ENCODE measurements at regions not wholly inside any gene's neighbourhood (a gene's known extent, or its start where the extent isn't known, plus 50 kb on each side); places are given as distances from the start of the nearest gene placed in this dataset.
"Not testable (repeated sequence)": the region's sequence is repeated elsewhere in the genome, so short reads cannot be mapped to it uniquely, and the experiment has no call there.

DNA sequence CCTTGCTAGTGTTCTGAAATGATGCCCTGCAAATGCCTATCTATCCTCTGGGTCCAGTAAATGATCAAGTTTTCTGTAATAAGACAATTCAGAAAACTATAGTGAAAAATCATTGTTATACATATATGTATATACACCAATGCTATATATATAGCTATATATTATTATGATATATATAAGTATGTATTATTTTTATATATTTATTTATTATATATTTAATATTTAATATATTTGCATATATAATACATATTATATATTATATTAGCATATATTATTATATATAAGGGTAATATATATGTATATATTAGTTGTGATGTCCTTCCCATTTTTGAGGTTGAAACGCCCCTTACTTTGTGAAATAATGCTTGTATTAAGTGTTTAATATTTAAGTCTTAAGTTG, 181.4 kb upstream of the CACNA2D1 start:
- DNase-seq (ENCODE audit: low read depth) = no peak

DNA sequence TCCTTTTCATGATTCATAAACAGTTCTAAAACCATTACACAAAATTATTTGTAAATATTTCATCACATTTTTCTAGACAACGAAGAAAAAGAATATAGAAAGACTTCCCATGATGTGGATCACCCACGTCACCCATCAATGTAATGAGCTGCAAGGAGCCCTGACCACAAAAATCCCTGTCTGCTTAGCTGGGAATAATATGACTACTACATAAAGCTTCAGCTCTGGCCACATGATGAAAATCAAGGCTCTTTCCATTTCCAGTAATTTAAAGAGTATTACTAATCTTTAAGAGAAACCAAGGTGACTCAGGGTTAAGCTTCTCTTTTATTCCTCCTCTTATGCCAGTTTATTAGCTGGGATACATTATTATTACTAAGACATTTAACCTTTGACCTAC, 180.8 kb upstream of the CACNA2D1 start:
- peak; percentile 79 for DNase-seq (ENCODE audit: low read depth)

DNA sequence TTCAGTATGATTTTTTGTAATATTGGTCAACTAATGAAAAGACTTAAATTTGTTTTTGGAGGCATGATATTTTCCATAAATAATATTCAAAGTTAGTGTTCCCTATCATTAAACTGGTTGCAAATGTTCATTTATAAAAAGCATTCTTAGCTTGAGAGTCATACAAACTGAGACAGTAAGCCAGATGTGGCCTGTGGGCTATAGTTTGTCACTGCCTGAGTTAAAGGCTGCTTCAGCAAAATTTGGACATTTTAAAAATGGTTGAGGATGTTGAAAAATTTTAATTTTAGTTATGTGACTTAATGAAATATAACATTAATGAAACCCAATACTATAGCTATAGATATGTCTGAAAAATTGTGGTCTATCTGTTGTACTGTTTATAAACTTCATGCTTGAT, 180.2 kb upstream of the CACNA2D1 start:
- peak; percentile 17 for DNase-seq (ENCODE audit: low read depth)

DNA sequence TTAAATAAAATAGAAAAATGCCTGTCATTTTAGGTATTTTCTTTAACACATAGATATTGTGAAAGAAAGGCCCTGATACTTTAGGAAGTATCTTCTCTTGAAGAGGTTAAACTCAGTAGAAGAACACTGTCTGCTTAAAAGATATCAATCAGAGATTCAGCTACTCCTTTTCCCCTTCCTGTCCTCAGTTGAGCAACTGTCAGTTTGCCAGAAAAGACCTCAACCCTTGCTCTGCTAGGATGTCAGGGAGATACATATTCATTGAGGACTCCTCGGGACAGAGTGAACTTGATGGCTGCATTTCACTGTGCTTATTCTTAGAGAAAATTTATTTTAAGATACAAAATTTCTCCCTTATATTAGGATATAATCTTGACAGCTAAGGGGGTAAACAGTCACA, 173.6 kb upstream of the CACNA2D1 start:
- no peak for DNase-seq (ENCODE audit: low read depth)

DNA sequence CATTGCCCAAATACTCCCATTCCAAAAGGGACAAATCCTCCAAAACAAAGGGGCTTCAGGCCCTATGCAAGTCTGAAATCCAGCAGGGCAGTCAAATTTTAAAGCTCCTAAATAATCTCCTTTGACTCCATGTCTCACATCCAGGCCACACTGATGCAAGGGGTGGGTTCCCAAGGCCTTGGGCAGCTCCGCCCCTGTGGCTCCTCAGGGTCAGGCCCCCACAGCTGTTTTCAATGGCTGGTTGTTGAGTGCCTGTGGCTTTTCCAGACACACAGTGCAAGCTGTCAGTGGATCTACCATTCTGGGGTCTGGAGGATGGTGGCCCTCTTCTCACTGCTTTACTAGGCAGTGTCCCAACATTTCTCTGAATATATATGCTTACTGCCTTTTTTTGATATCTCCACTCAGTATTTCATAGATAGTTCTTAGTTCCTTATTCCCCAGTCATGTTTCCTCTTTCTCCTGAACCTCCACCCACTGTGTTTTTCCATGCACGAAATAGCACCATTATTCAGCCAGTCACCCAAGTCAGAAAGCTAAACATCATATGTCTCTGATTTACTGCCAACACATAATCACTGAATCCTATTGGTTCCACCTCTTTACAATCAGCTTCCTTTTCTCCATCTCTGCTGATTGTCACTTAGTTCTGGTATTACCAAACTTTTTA, 172.6 kb upstream of the CACNA2D1 start:
- no peak for DNase-seq (ENCODE audit: low read depth)

DNA sequence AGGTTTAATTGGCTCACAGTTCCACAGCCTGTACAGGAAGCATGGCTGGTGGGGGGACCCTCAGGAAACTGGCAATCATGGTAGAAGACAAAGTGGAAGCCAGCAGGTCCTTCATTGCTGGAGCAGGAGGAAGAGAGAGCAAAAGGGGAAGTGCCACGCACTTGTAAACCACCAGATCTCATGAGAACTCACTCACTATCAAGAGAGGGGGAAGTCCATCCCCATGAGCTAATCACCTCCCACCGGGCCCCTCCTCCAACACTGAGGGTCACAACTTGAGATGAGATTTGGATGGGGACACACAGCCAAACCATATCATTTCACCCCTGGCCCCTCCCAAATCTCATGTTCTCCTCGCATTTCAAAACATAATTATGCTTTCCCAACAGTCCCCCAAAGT, 171.9 kb upstream of the CACNA2D1 start:
- no peak for DNase-seq (ENCODE audit: low read depth)

DNA sequence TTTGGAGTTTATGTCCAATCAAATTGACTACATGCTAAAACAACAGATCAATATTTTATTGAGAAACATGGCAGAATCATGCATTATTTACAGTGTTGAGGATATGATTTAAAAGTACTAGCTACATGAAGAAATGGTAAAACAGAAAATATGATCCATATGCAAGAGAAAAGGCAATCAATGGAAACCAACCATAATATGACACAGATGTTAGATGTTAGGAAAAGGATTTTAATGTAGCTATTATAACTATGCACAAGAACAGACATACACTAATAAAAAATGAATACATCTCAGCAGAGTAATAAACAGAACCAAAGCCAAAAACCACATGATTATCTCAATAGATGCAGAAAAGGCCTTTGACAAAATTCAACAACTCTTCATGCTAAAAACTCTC, 166.2 kb upstream of the CACNA2D1 start:
- no peak for DNase-seq (ENCODE audit: low read depth)

DNA sequence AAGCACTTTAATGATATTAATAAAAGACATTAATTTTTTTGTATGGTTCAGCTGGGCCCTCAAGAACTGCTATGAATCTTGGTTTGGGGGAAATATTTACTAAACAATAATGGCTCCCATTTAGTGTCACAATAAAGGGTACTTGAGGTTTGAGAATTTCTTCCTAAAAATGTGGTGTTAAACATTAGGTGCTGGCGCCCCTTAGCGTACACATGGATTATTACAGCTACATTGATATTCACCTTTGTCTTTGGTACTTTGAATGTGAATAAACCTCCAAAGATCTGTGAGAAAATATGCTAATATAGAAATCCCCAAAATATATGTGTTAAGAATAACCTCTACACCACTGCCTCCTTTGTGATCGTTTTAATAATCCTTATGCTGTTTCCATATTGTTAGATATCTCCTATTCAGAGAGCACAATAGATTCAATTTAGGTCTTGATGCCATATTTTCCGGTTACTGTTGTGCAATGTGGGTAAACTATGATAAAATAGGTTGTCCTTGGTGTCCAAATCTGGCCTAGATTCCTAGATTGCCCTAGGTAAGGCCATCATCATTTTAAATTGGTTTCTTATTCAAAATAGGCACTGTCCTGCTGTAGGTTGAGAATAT, 161.8 kb upstream of the CACNA2D1 start:
- DNase-seq (ENCODE audit: low read depth) = peak; percentile 23

DNA sequence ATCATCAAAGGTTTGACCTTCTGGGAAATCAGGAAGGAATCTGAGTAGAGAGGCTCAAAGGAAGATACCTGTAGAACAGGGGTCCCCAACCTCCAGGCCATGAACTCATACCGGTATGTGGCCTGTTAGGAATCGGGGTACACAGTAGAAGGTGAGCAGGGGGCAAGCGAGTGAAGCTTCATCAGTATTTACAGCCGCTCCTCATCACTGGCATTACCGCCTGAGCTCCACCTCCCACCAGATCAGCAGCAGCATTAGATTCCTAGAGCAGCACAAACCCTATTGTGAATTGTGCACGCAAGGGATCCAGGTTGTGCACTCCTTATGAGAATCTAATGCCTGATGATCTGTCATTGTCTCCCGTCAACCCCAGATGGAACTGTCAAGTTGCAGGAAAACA, 158.5 kb upstream of the CACNA2D1 start:
- DNase-seq (ENCODE audit: low read depth) = no peak

DNA sequence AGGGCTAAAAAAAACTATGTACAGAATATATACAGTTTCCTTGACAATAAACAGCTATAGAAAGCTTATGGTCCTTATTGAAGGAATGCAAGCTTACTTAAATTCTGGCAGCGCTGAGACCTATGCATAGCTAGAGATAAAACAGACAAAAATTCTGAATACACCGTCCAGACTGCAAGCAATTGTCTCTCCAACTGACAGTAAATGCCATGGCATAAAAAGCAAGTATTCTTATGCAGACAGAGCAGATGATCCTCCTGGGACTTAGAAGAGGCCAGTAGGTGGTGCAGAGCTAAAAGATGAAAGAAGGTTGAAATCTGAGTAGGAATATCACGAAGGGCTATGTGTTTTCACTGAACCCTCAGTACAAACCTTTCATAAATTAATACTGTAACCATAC, 157.0 kb upstream of the CACNA2D1 start:
- DNase-seq (ENCODE audit: low read depth) = no peak

DNA sequence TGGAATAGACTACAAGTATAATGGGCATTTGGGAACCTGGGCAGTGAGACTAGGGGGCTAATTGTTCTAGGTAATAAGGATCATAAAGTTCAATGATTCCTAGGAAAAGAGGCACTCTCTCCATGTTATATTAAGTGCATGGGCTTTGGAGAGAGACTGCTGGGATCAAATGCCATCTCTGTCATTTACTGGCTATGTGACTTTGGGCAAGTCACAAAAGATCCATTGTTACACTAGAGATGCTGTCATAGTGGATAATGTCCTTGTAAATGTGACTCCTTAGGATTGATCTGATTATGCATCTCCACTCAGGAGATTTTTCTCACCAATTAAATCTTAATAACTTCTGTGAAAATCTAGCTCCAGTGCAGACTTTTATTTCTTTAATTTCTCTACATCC, 156.3 kb upstream of the CACNA2D1 start:
- DNase-seq (ENCODE audit: low read depth) = no peak

DNA sequence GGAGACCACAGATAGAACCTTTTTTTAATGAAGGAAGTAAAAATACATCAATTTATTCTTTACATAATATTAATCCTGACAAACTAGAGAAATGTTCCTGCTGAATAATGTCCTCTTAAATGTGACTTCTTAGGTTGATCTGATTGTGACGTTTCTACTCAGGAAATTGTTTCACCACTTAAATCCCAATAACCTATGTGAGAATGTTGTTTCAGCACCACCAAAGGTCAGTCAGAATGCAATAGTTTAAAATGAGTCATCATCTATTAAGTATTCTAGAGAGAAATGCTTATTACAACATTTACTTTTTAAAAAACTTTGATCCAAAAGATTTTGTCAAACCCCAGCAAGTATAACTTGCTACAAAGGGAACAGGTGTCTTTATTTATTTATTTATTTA, 155.4 kb upstream of the CACNA2D1 start:
- peak; percentile 40 for DNase-seq (ENCODE audit: low read depth)

DNA sequence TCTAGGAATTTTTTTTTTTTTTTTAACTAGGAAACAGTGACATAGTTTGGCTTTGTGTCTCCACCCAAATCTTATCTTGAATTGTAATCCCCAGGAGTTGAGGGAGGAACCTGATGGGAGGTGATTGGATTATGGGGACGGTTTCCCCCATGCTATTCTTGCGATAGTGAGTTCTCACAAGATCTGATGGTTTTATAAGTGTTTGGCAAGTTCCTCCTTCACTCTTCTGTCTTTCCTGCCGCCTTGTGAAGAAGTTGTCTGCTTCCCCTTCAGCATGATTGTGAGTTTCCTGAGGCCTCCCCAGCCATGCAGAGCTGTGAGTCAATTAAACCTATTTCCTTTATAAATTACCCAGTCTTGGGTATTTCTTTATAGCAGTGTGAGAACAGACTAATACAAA, 152.2 kb upstream of the CACNA2D1 start:
- not testable (repeated sequence) for DNase-seq (ENCODE audit: low read depth)

DNA sequence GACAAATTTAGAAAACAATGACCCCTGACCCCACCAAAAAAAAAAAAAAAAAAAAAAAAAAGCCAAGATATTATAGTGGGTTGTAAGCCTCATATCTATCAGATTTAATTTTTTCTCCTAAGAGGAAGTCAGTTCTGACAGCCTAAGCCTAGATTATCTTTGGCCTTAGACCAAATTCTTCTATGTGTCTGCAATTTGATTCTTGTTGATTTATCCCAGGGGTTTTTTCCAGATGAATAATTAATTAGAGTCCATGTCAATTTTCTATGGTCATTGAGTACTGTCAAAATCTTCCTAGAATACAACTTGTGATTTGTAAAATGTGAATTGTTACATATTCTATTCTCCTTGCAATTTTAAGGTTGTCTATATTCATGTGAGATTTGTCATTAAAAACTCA, 151.6 kb upstream of the CACNA2D1 start:
- no peak for DNase-seq (ENCODE audit: low read depth)

DNA sequence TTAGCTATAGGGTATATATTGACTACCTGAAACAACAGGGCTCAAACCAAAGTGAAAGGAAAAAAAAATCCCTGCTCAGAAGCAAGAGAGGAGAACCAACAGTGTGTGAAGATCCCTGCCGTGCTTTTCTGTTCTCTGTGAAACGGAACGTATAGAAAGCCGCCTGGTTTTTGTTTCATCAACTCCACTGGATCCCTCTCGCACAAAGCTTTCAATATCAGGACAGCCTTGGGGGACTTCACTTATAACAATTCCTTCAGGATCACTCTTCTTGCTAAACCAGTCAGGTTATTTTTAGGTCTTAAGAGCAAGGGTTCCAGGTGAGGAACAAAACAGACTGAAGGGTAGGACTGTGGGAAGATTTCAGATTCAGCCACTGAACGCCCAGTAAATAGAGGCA, 151.1 kb upstream of the CACNA2D1 start:
- no peak for DNase-seq (ENCODE audit: low read depth)

DNA sequence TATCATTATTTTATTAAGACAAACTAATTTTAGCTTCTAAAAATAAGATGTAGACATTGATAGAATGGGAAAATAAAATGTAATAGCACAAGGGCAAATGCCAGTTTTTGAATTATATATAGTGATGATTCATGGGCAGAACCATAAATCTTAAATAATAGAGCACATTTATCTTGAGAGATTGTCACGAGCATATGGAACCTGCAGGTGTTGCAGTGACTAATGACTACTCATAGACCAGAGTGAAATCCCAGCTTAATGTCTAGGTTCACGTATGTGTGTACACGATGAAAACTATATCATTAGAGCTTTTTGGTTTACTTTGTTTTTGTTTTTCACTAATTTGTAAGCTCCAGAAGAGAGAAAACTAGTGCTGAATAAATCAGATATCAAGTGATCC, 150.2 kb upstream of the CACNA2D1 start:
- no peak for DNase-seq (ENCODE audit: low read depth)

DNA sequence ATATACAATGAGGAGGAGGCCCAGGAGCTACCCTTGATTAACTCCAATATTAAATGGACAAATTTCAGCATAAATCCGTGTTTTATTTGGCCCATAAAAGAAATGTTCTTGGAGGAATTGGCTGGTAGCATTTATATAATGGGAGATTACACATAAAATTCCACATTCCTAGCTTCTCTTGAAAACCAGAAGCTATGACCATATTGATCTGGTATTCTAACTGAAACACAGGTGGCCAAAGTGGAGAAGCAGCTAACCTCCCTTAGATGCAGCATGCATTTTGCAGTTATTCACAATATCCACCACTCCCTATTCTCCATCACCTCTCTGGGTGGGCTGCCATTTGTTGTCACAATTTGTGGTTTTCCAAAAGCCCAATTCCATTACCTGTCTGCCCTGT, 148.8 kb upstream of the CACNA2D1 start:
- DNase-seq (ENCODE audit: low read depth) = no peak

DNA sequence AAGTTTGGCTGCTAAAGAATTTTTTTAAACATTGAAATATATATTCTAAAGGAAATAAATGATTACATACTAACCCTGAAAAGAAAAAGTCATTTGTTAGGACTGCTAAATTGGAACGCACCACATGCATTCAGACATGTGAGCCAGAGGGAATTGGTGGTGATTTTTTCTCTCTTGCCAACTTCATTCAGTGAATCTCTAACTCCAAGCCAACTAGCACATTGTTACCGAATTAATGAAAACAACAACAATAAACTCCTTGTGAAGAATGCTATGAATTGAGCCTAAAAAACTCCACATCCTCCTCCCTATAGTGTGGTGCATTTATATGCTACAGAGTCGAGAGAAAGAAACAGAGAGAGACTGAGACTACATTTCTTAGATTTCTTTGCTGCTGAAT, 135.5 kb upstream of the CACNA2D1 start:
- DNase-seq (ENCODE audit: low read depth) = no peak

DNA sequence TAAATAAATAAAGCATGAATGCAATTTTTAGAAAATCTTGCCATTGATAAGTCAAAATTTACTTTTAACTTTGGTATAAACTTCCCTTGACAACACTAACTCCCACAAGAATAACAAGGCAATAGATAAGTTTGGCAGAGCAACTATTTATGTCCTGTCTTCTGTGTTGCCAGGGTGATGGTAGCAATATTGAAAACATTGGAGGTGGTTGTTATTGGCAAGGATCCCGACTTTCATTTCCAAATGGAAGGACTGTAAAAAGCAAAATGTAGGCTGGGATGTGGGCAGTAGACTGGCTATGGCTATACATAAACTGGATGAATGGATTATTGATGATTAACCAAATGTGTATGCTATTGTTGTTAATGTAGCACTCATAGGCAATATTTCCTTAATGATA, 134.9 kb upstream of the CACNA2D1 start:
- peak; percentile 24 for DNase-seq (ENCODE audit: low read depth)

DNA sequence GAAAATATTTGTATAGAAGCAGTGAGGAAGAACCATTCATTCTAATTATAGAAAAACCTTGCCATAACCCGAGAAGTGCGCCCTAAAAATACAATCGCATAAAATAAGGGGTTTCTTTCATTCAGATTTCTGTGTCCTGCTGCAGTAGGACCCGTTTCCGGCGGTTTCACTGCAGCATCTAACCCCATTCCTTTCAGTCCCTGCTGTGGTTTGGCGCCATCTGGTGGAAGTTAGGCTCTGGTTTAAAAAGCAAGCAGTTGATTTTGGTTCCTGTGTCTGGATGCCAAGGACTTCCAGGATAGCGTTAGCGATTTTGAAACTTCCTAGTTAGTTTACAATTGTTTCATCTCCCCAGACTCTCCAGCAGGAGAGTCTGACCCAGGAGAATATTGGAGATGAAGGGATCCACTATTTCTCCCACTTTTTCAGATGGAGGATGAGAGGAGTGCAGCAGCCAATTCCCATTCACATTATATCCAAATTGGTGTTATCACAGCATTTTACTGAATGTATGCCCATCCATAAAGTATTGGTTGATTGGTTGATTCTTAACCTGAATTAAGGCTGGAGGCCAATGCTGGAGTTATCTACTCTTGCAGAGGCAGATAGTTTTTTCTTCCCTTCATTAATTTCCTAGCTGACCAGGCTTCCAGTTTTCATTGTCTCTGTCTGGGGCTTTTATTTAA, 128.8 kb upstream of the CACNA2D1 start:
- peak; percentile 79 for DNase-seq (ENCODE audit: low read depth)

DNA sequence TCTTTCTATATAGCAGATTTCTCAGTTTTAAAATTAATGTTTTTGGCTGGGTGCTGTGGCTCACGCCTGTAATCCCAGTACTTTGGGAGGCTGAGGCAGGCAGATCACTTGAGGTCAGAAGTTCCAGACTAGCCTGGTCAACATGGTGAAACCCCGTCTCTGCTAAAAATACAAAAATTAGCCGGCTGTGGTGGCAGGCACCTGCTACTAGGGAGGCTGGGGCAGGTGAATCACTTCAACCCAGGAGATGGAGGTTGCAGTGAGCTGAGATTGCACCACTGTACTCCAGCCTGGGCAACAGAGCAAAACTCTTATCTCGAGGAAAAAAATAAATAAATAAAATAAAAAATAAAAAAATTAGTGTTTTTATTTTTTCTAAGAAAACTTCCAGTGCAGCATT, 127.5 kb upstream of the CACNA2D1 start:
- not testable (repeated sequence) for DNase-seq (ENCODE audit: low read depth)

DNA sequence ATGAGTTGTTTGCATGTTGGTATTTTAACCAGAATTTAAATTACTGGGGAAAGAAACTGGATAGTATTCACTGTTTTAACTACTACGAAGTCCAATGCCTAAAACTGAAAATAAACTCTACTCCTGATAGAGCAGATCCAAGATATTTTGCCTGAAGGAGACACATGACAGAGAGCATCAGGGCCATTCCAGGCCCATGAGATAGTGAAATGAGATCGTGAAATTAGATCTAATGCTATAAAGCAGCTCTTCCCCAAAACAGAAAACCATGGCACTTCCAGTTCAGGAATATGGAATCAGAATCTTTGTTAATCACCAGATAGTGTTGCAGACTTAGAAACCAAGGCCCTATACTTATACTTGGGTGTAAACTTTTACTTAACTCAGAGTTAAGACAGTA, 124.3 kb upstream of the CACNA2D1 start:
- DNase-seq (ENCODE audit: low read depth) = no peak

DNA sequence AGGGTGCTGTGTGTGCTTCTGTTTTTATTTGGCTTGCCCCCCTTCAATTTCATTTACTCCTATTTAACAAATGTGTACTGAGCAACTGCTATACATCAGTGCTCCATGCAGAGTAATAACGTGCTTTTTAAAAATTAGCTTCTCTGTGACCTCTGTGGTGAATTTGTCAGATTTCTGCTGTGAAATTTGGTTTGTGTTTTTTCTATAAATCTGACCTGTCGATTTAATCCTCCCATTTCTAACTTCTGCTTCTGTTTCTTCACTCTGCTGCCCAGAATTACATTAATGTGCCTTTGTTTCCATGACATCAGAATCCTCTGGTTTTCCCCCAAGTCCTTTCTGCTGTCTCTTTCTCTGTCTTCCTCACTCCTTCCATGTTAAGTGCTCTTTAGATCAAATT, 123.8 kb upstream of the CACNA2D1 start:
- DNase-seq (ENCODE audit: low read depth) = no peak
